HCT116 (cell line): ENCODE measurements at regions not wholly inside any gene's neighbourhood (a gene's known extent, or its start where the extent isn't known, plus 50 kb on each side); places are given as distances from the start of the nearest gene placed in this dataset.

ENCODE experiments used
- ATAC-seq: fragments of 200-7000 bp; cut with Tn5 transposase; 2 replicates; pipeline ENCODE4 v1.9.1; 2020; ENCODE audit warnings: mild to moderate bottlenecking, moderate library complexity
- BruUV-seq: library from RNA; stranded (reverse); fragments of 400-500 nt; replicated peaks from 2 replicates; lab custom pipeline; 2021; lab: Mats Ljungman, UMichigan
- CTCF ChIA-PET: fragments of 300-600 bp; sonication (Branson Sonifier 250); formaldehyde crosslinking; loops from one replicate; lab custom pipeline; 2021; ENCODE audit warnings: antibody characterized with exemption; lab: Charles Lee
- POLR2A ChIA-PET: fragments of 300-600, 350-600 bp; sonication (Branson Sonifier 250); formaldehyde crosslinking; loops from one replicate; lab custom pipeline; 2021; ENCODE audit warnings: antibody characterized with exemption; lab: Charles Lee
- RAD21 ChIA-PET, 2 experiments: fragments of 300-600 bp; sonication (Branson Sonifier 250); formaldehyde crosslinking; loops; one replicate each; lab custom pipeline; 2023; ENCODE audit warnings: low total read pairs in 2 of 2; ENCODE audit not compliant: uncharacterized antibody in 2 of 2, unreplicated experiment in 2 of 2, low non-redundant PET in 1 of 2; lab: Charles Lee
- DNase-seq: peaks from one replicate; pipeline ENCODE4 v3.0.0-alpha.2; 2010; ENCODE audit warnings: low read depth, low spot score
- H2AFZ ChIP-seq: fragments of 200-600 bp; shearing (Covaris generic), sonication (generic); 2 replicates; pipeline ENCODE4 v1.6.1; 2017; ENCODE audit warnings: low read depth, mixed run types, mixed read lengths, antibody characterized with exemption, low read length; ENCODE audit not compliant: poor library complexity, severe bottlenecking
- H3K27ac ChIP-seq: 2 replicates; pipeline ENCODE4 v1.5.1; 2012; ENCODE audit warnings: low read depth, low read length
- H3K27me3 ChIP-seq: fragments of 200-600 bp; sonication (generic); 2 replicates; pipeline ENCODE4 v1.6.1; 2016; ENCODE audit warnings: mixed run types, low read length, mixed read lengths; ENCODE audit not compliant: insufficient read depth
- H3K36me3 ChIP-seq, 2 experiments: fragments of 200-500 bp in 1 of 2; fragments of 200-600 bp in 1 of 2; sonication (Bioruptor generic) in 1 of 2; sonication (generic) in 1 of 2; 2 replicates each; pipeline versions ENCODE4 v1.5.1 to v1.6.1; 2014 to 2016; ENCODE audit warnings: low read length in 2 of 2, inconsistent platforms in 1 of 2, mixed read lengths in 1 of 2, mixed run types in 1 of 2; ENCODE audit not compliant: insufficient read depth in 2 of 2, control insufficient read depth in 1 of 2
- H3K4me1 ChIP-seq, 2 experiments: fragments of 200-600 bp in 1 of 2; sonication (generic) in 1 of 2; 2 replicates each; pipeline versions ENCODE4 v1.5.1 to v1.6.1; 2012 to 2017; ENCODE audit warnings: low read length in 2 of 2, inconsistent platforms in 1 of 2, mild to moderate bottlenecking in 1 of 2, mixed read lengths in 1 of 2, mixed run types in 1 of 2, moderate library complexity in 1 of 2; ENCODE audit not compliant: insufficient read depth in 2 of 2, control insufficient read depth in 1 of 2
- H3K4me2 ChIP-seq: fragments of 200-600 bp; sonication (generic); 2 replicates; pipeline ENCODE4 v1.6.1; 2017; ENCODE audit warnings: mixed run types, low read length, mixed read lengths
- H3K4me3 ChIP-seq, 2 experiments: fragments of 200-600 bp in 1 of 2; sonication (generic) in 1 of 2; replicated peaks in 1 of 2; 2 replicates each; pipeline ENCODE4 v1.5.1; 2011 to 2016; ENCODE audit warnings: low read length in 2 of 2, control low read depth in 1 of 2, low read depth in 1 of 2, mild to moderate bottlenecking in 1 of 2, mixed read lengths in 1 of 2, mixed run types in 1 of 2
- H3K79me2 ChIP-seq: fragments of 200-600 bp; sonication (generic); 2 replicates; pipeline ENCODE4 v1.6.1; 2017; ENCODE audit warnings: mild to moderate bottlenecking, mixed run types, low read length, moderate library complexity, mixed read lengths; ENCODE audit not compliant: insufficient read depth
- H3K9ac ChIP-seq: fragments of 200-600 bp; sonication (generic); 2 replicates; pipeline ENCODE4 v1.6.1; 2016; ENCODE audit warnings: low read length, mixed read lengths
- H3K9me2 ChIP-seq: fragments of 200-600 bp; sonication (generic), shearing (Covaris generic); 2 replicates; pipeline ENCODE4 v1.6.1; 2017; ENCODE audit warnings: mixed run types, mild to moderate bottlenecking, moderate library complexity; ENCODE audit not compliant: insufficient read depth
- H3K9me3 ChIP-seq, 2 experiments: fragments of 200-500 bp in 1 of 2; fragments of 200-600 bp in 1 of 2; sonication (Bioruptor generic) in 1 of 2; sonication (generic) in 1 of 2; 2 replicates each; pipeline ENCODE4 v1.6.1; 2014 to 2017; ENCODE audit warnings: low read length in 2 of 2, mixed read lengths in 2 of 2, inconsistent platforms in 1 of 2, low read depth in 1 of 2, mild to moderate bottlenecking in 1 of 2, mixed run types in 1 of 2, moderate library complexity in 1 of 2; ENCODE audit not compliant: control insufficient read depth in 1 of 2, insufficient read depth in 1 of 2
- H4K20me1 ChIP-seq: fragments of 200-600 bp; sonication (generic), shearing (Covaris generic); 2 replicates; pipeline ENCODE4 v1.6.1; 2017; ENCODE audit warnings: mixed run types, mild to moderate bottlenecking, moderate library complexity; ENCODE audit not compliant: insufficient read depth
- EZH2 ChIP-seq: fragments of 200-600 bp; sonication (generic); IDR thresholded peaks from 2 replicates; pipeline ENCODE4 v1.6.1; 2017; ENCODE audit warnings: antibody characterized with exemption, mixed run types
- EZH2phosphoT487 ChIP-seq: fragments of 200-600 bp; IDR thresholded peaks from 2 replicates; pipeline ENCODE4 v1.6.1; 2018; ENCODE audit warnings: antibody characterized with exemption, borderline replicate concordance
- JUND ChIP-seq: IDR thresholded peaks from 2 replicates; pipeline ENCODE4 v1.6.1; 2012
- RAD21 ChIP-seq: IDR thresholded peaks from 2 replicates; pipeline ENCODE4 v1.6.1; 2012; ENCODE audit warnings: low read depth, mild to moderate bottlenecking
- SIN3A ChIP-seq: IDR thresholded peaks from 2 replicates; pipeline ENCODE4 v1.6.1; 2012; ENCODE audit warnings: low read depth
- SP1 ChIP-seq: IDR thresholded peaks from 2 replicates; pipeline ENCODE4 v1.6.1; 2012; ENCODE audit warnings: low read depth
- SRF ChIP-seq: IDR thresholded peaks from 2 replicates; pipeline ENCODE4 v1.6.1; 2012; ENCODE audit warnings: low read depth
- YY1 ChIP-seq: IDR thresholded peaks from 2 replicates; pipeline ENCODE4 v1.6.1; 2011; ENCODE audit warnings: low read length, low read depth, moderate library complexity, mild to moderate bottlenecking; ENCODE audit not compliant: insufficient replicate concordance; ENCODE audit errors: extremely low read depth
- intact Hi-C: fragments of 100-400 bp; cut with micrococcal nuclease; formaldehyde crosslinking; loops from 2 replicates; pipeline ENCODE4 v1.10.0; 2022
- TF ChIP-seq, protein P1 (sequence below): IDR thresholded peaks from 2 replicates; pipeline ENCODE4 v1.6.1; 2012
- TF ChIP-seq, protein P2 (sequence below): IDR thresholded peaks from 2 replicates; pipeline ENCODE4 v1.6.1; 2012; ENCODE audit warnings: low read depth
- TF ChIP-seq, protein P3 (sequence below), 3 experiments: fragments of 200-600 bp in 1 of 3; sonication (generic) in 1 of 3; IDR thresholded peaks in 2 of 3; conservative IDR thresholded peaks in 1 of 3; 2 replicates each; pipeline ENCODE4 v1.5.1; 2012 to 2017; ENCODE audit warnings: low read depth in 2 of 3, low read length in 2 of 3, antibody characterized with exemption in 1 of 3, borderline replicate concordance in 1 of 3, control low read depth in 1 of 3, mild to moderate bottlenecking in 1 of 3, mixed read lengths in 1 of 3, mixed run types in 1 of 3, moderate library complexity in 1 of 3; ENCODE audit not compliant: insufficient read depth in 1 of 3

DNA sequence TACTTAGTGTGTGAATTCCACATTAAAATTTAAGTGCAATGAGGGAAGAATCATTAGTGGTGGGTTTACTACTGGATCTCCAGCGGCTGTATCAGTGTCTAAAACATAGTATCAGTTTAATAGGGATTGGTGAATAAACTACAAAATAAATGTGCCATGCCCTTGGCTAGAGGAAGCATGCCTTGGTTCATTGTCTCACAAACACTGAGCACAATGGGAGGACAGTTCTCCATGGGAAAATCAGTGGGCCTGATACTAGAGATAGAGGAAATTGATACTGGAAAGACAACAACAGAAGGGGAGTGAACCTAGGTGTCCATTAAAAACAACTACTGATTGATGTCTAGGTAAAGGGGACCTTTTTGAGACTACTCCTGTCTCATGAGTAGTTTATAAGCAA, 971.6 kb downstream of the SUCLG1 start (continued):
- TF ChIP-seq, protein P1, sequence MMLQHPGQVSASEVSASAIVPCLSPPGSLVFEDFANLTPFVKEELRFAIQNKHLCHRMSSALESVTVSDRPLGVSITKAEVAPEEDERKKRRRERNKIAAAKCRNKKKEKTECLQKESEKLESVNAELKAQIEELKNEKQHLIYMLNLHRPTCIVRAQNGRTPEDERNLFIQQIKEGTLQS, result no peak
- TF ChIP-seq SIN3A (no peak), JUND (no peak)

DNA sequence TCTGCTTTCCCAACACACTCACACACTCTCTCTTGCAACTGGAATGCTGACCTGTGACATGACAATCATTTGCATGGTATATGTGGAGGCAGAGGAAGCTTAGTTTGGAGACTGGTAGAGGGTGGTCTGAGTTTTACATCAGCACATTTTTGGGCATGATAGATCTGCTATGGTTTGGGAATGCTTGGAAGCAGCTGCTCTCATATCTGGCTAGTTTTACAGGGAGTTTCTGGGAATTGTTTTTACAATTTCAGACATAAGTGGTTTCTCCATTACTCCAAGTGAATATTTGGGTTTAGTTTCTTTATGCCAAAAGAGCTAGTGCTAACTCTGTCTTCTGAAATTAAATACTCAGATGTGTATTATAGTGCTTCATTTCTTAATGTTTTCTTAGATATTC, 977.6 kb downstream of the SUCLG1 start:
- H3K27ac ChIP-seq, result no peak overlapping the region
- POLR2A ChIA-PET, result no interaction called here
- no peaks in the 10 kb centered on the region for H4K20me1 ChIP-seq
- no peaks in the 10 kb centered on the region for H3K79me2 ChIP-seq
- no peak overlapping the region for H3K4me3 ChIP-seq
- H3K9ac ChIP-seq, result no peak overlapping the region
- H3K27me3 ChIP-seq, result no peaks in the 10 kb centered on the region
- DNase-seq (no peak), ATAC-seq (no peak)
- TF ChIP-seq EZH2phosphoT487 (no peak), SP1 (no peak), YY1 (no peak), SRF (no peak), RAD21 (no peak), SIN3A (no peak), EZH2 (no peak), JUND (no peak)
- TF ChIP-seq, protein P2, sequence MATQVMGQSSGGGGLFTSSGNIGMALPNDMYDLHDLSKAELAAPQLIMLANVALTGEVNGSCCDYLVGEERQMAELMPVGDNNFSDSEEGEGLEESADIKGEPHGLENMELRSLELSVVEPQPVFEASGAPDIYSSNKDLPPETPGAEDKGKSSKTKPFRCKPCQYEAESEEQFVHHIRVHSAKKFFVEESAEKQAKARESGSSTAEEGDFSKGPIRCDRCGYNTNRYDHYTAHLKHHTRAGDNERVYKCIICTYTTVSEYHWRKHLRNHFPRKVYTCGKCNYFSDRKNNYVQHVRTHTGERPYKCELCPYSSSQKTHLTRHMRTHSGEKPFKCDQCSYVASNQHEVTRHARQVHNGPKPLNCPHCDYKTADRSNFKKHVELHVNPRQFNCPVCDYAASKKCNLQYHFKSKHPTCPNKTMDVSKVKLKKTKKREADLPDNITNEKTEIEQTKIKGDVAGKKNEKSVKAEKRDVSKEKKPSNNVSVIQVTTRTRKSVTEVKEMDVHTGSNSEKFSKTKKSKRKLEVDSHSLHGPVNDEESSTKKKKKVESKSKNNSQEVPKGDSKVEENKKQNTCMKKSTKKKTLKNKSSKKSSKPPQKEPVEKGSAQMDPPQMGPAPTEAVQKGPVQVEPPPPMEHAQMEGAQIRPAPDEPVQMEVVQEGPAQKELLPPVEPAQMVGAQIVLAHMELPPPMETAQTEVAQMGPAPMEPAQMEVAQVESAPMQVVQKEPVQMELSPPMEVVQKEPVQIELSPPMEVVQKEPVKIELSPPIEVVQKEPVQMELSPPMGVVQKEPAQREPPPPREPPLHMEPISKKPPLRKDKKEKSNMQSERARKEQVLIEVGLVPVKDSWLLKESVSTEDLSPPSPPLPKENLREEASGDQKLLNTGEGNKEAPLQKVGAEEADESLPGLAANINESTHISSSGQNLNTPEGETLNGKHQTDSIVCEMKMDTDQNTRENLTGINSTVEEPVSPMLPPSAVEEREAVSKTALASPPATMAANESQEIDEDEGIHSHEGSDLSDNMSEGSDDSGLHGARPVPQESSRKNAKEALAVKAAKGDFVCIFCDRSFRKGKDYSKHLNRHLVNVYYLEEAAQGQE, result no peak
- TF ChIP-seq, protein P3, sequence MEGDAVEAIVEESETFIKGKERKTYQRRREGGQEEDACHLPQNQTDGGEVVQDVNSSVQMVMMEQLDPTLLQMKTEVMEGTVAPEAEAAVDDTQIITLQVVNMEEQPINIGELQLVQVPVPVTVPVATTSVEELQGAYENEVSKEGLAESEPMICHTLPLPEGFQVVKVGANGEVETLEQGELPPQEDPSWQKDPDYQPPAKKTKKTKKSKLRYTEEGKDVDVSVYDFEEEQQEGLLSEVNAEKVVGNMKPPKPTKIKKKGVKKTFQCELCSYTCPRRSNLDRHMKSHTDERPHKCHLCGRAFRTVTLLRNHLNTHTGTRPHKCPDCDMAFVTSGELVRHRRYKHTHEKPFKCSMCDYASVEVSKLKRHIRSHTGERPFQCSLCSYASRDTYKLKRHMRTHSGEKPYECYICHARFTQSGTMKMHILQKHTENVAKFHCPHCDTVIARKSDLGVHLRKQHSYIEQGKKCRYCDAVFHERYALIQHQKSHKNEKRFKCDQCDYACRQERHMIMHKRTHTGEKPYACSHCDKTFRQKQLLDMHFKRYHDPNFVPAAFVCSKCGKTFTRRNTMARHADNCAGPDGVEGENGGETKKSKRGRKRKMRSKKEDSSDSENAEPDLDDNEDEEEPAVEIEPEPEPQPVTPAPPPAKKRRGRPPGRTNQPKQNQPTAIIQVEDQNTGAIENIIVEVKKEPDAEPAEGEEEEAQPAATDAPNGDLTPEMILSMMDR (IDR thresholded peaks at IDR 0.05 in 2 of 3, conservative IDR thresholded peaks at IDR 0.05 in 1 of 3; ENCODE audit: borderline replicate concordance in 1 of 3, insufficient read depth in 1 of 3, low read depth in 2 of 3, low read length in 2 of 3), result no peak
- TF ChIP-seq, protein P1, result no peak
- intact Hi-C loops, result no loop called here
- H2AFZ ChIP-seq, result no peak overlapping the region
- CTCF ChIA-PET, result no interaction called here
- RAD21 ChIA-PET, result no interaction called here
- no peaks in the 10 kb centered on the region for H3K4me1 ChIP-seq
- H3K36me3 ChIP-seq, result no peaks in the 10 kb centered on the region
- H3K9me2 ChIP-seq, result no peaks in the 10 kb centered on the region
- BruUV-seq, result no TSS peak
- H3K9me3 ChIP-seq, result no peaks in the 10 kb centered on the region
- H3K4me2 ChIP-seq, result no peak overlapping the region
